ENCODE measurements at regions not wholly inside any gene's neighbourhood (a gene's known extent, or its start where the extent isn't known, plus 50 kb on each side); places are given as distances from the start of the nearest gene placed in this dataset.
"Not testable (repeated sequence)": the region's sequence is repeated elsewhere in the genome, so short reads cannot be mapped to it uniquely, and the experiment has no call there.

DNA sequence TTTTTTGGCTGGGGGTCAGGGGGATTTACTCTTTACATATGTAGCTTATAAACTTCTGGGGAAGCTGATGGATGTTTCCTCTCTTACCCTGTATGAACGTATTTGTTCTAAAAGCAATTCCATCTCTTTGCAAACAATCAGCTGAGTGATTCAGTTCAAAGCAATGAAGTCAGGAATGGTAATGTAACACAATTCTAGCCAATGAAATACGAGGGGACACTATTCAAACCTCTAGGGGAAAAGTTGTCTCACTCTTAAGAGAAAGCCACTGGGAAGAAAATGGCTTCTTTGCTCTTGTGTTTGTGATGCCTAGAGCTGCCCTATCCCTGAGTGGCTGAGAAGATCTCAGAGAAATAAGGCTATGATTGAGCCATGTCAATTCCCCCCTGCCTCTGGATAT, 134.8 kb upstream of the SEMA3C start:
- no peaks in the 10 kb centered on the region for H3K9me3 ChIP-seq (ENCODE audit: low read depth, low read length)
- H3K79me2 ChIP-seq (ENCODE audit: insufficient read depth, low read length), result no peaks in the 10 kb centered on the region
- TF ChIP-seq, protein P1, sequence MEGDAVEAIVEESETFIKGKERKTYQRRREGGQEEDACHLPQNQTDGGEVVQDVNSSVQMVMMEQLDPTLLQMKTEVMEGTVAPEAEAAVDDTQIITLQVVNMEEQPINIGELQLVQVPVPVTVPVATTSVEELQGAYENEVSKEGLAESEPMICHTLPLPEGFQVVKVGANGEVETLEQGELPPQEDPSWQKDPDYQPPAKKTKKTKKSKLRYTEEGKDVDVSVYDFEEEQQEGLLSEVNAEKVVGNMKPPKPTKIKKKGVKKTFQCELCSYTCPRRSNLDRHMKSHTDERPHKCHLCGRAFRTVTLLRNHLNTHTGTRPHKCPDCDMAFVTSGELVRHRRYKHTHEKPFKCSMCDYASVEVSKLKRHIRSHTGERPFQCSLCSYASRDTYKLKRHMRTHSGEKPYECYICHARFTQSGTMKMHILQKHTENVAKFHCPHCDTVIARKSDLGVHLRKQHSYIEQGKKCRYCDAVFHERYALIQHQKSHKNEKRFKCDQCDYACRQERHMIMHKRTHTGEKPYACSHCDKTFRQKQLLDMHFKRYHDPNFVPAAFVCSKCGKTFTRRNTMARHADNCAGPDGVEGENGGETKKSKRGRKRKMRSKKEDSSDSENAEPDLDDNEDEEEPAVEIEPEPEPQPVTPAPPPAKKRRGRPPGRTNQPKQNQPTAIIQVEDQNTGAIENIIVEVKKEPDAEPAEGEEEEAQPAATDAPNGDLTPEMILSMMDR (IDR thresholded peaks at IDR 0.05; ENCODE audit: extremely low read depth, low read depth, low read length), result no peak
- no peak overlapping the region for H3K4me2 ChIP-seq (ENCODE audit: insufficient read depth, low read length)
- DNase-seq (ENCODE audit: insufficient read length, low spot score, missing footprints), result peak; percentile 58
- H3K27me3 ChIP-seq (ENCODE audit: insufficient read depth, low read length), result no peaks in the 10 kb centered on the region
- H2AFZ ChIP-seq (ENCODE audit: low read length), result peak overlapping the region; percentile 61
- H3K27ac ChIP-seq (ENCODE audit: low read depth, low read length), result no peak overlapping the region
- H3K4me1 ChIP-seq (ENCODE audit: insufficient read depth, low read length), result peaks cover 3% of the 10 kb centered on the region
- H3K4me3 ChIP-seq (ENCODE audit: insufficient read depth, low read length), result no peak overlapping the region
- no peaks in the 10 kb centered on the region for H4K20me1 ChIP-seq (ENCODE audit: insufficient read depth, low read length)
- no peaks in the 10 kb centered on the region for H3K36me3 ChIP-seq (ENCODE audit: insufficient read depth, low read length)

DNA sequence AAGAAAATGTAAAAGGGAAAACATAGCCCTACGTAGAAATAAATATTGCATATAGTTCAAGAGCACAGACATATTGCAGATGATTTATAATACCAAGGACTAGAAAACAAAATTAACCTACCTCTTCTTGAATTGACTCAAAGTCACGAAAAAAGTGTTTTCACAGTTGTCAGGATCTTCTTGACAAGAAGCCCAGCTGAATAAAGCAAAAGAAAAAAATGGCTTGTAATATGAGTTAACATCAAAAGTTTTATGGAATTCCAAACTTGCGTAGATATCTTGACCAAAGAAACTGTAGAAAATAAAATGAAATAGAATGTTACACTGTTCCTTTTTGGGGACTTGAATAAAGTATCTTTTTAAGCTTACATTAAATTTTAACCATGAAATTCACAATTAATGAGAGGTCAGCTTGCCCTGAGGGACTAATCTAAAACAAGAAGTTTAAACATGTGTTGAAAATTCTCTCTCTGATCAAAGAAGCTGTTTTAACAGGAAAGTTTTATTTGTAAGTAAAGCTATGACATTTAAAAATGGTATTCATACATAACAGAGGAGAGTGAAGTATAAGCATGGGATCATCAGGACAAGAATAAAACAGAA, 133.1 kb upstream of the SEMA3C start:
- Histone ChIP-seq H3K9me3 (ENCODE audit: low read depth, low read length) (no peaks in the 10 kb centered on the region), H2AFZ (ENCODE audit: low read length) (no peak overlapping the region), H3K27ac (ENCODE audit: low read depth, low read length) (no peak overlapping the region), H3K36me3 (ENCODE audit: insufficient read depth, low read length) (no peaks in the 10 kb centered on the region), H3K4me1 (ENCODE audit: insufficient read depth, low read length) (peaks cover 3% of the 10 kb centered on the region), H3K4me3 (ENCODE audit: insufficient read depth, low read length) (no peak overlapping the region), H3K4me2 (ENCODE audit: insufficient read depth, low read length) (no peak overlapping the region), H3K79me2 (ENCODE audit: insufficient read depth, low read length) (no peaks in the 10 kb centered on the region), H3K27me3 (ENCODE audit: insufficient read depth, low read length) (no peaks in the 10 kb centered on the region), H4K20me1 (ENCODE audit: insufficient read depth, low read length) (no peaks in the 10 kb centered on the region)
- DNase-seq (ENCODE audit: insufficient read length, low spot score, missing footprints), result no peak
- TF ChIP-seq, protein P1 (IDR thresholded peaks at IDR 0.05; ENCODE audit: extremely low read depth, low read depth, low read length), result no peak

DNA sequence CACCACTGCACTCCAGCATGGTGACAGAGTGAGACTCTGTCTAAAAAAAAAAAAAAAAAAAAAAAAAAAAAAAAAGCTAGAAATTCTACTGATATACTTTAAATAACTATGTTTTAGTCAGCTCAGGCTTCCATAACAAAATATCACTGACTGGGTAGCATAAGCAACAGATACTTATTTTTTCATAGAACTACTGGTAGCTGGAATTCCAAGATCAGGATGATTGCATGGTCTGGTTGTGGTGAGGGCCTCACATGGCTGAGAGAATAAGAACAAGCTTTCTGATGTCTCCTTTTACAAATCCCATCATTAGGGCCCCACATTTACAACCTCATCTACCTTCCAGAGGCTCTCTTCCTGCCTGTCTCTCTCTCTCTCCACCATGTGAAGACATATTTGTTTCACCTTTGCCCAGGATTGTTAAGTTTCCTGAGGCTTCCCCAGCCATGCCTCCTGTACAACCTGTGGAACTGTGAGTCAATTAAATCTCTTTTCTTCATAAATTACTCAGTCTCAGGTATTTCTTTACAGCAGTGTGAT, 126.7 kb upstream of the SEMA3C start:
- no peak overlapping the region for H3K4me3 ChIP-seq (ENCODE audit: insufficient read depth, low read length)
- DNase-seq (ENCODE audit: insufficient read length, low spot score, missing footprints), result no peak
- no peaks in the 10 kb centered on the region for H4K20me1 ChIP-seq (ENCODE audit: insufficient read depth, low read length)

DNA sequence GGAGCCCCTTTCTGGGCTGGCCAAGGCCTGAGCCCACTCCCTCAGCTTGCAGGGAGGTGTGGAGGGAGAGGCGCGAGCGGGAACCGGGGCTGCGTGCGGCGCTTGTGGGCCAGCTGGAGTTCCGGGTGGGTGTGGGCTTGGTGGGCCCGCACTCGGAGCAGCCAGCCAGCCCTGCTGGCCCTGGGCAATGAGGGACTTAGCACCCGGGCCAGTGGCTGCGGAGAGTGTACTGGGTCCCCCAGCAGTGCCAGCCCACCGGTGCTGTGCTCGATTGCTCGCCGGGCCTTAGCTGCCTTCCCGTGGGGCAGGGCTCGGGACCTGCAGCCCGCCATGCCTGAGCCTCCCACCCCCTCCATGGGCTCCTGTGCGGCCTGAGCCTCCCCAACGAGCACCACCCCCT, 123.8 kb upstream of the SEMA3C start:
- H3K27ac ChIP-seq (ENCODE audit: low read depth, low read length); H3K27me3 ChIP-seq (ENCODE audit: insufficient read depth, low read length); H3K9me3 ChIP-seq (ENCODE audit: low read depth, low read length); H3K4me2 ChIP-seq (ENCODE audit: insufficient read depth, low read length); DNase-seq (ENCODE audit: insufficient read length, low spot score, missing footprints); H4K20me1 ChIP-seq (ENCODE audit: insufficient read depth, low read length); H3K4me3 ChIP-seq (ENCODE audit: insufficient read depth, low read length); H3K4me1 ChIP-seq (ENCODE audit: insufficient read depth, low read length); H3K36me3 ChIP-seq (ENCODE audit: insufficient read depth, low read length); H3K79me2 ChIP-seq (ENCODE audit: insufficient read depth, low read length); H2AFZ ChIP-seq (ENCODE audit: low read length): not testable (repeated sequence)

More for the DNA sequence above, 126.7 kb upstream of the SEMA3C start:
- Histone ChIP-seq H3K27me3 (ENCODE audit: insufficient read depth, low read length) (no peaks in the 10 kb centered on the region), H3K9me3 (ENCODE audit: low read depth, low read length) (no peaks in the 10 kb centered on the region), H3K4me1 (ENCODE audit: insufficient read depth, low read length) (no peaks in the 10 kb centered on the region), H2AFZ (ENCODE audit: low read length) (no peak overlapping the region), H3K79me2 (ENCODE audit: insufficient read depth, low read length) (no peaks in the 10 kb centered on the region), H3K4me2 (ENCODE audit: insufficient read depth, low read length) (no peak overlapping the region), H3K36me3 (ENCODE audit: insufficient read depth, low read length) (no peaks in the 10 kb centered on the region), H3K27ac (ENCODE audit: low read depth, low read length) (no peak overlapping the region)
- TF ChIP-seq, protein P1 (IDR thresholded peaks at IDR 0.05; ENCODE audit: extremely low read depth, low read depth, low read length), result no peak
